ENCODE measurements at regions not wholly inside any gene's neighbourhood (a gene's known extent, or its start where the extent isn't known, plus 50 kb on each side); places are given as distances from the start of the nearest gene placed in this dataset.

DNA sequence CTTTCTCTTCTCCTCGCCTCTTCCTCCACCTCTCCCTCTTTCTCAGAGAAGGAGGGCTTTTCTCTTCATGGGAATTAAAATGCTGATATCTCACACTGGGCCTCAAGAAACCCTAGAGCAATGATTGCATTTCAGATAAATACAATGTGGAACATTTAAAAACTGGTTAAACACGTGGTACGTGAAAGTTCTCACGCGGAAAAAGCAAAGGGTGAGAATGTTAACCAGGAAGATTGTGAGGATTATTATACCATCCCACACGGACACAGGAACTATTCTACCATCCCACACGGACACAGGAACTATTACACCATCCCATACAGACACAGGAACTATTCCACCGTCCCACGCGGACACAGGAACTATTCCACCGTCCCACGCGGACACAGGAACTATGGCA lies 182.4 kb downstream of the TMEM18 start:
- H3K27ac Mint-ChIP-seq, result no peak overlapping the region
- H3K27me3 ChIP-seq (ENCODE audit: control insufficient read depth, insufficient read depth, low read length, poor library complexity, severe bottlenecking), result no peaks in the 10 kb centered on the region
- H3K4me1 ChIP-seq (ENCODE audit: control insufficient read depth, insufficient read depth, low read length), result no peaks in the 10 kb centered on the region

DNA sequence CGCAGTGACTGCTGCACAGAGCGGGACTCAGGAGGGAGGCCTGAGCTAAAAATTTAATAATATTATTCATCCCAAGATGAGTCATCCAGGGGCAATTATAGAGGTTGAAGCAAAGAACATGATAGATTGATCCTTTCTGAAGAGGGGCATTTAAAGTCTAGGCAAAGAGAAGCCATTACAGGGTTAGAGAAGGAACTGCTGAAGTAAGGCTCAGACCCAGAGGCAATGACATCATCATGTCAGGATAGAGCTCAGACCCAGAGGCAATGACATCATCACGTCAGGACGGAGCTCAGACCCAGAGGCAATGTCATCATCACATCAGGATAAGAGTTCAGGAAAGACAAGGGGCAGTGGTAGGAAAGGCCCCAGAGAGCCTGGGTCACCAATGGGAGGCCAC lies 184.0 kb downstream of the TMEM18 start:
- H3K4me3 Mint-ChIP-seq, result no peak overlapping the region
- H3K4me1 Mint-ChIP-seq, result no peaks in the 10 kb centered on the region
- H3K27me3 ChIP-seq (ENCODE audit: control insufficient read depth, insufficient read depth, low read length, poor library complexity, severe bottlenecking), result no peaks in the 10 kb centered on the region
- no peaks in the 10 kb centered on the region for H3K4me1 ChIP-seq (ENCODE audit: control insufficient read depth, insufficient read depth, low read length)
- no peak overlapping the region for H3K4me3 ChIP-seq (ENCODE audit: low read length)
- no peak for DNase-seq
- H3K9me3 ChIP-seq (ENCODE audit: control insufficient read depth, low read length), result no peaks in the 10 kb centered on the region
- H3K36me3 Mint-ChIP-seq (ENCODE audit: low read depth), result no peaks in the 10 kb centered on the region
- peaks cover 5% of the 10 kb centered on the region for H3K27me3 Mint-ChIP-seq (ENCODE audit: insufficient read depth)
- no peak overlapping the region for H3K9ac ChIP-seq (ENCODE audit: extremely low read depth, low read length, poor library complexity, severe bottlenecking)
- H3K27ac ChIP-seq (ENCODE audit: low read depth, low read length), result no peak overlapping the region
- TF ChIP-seq, protein P1, sequence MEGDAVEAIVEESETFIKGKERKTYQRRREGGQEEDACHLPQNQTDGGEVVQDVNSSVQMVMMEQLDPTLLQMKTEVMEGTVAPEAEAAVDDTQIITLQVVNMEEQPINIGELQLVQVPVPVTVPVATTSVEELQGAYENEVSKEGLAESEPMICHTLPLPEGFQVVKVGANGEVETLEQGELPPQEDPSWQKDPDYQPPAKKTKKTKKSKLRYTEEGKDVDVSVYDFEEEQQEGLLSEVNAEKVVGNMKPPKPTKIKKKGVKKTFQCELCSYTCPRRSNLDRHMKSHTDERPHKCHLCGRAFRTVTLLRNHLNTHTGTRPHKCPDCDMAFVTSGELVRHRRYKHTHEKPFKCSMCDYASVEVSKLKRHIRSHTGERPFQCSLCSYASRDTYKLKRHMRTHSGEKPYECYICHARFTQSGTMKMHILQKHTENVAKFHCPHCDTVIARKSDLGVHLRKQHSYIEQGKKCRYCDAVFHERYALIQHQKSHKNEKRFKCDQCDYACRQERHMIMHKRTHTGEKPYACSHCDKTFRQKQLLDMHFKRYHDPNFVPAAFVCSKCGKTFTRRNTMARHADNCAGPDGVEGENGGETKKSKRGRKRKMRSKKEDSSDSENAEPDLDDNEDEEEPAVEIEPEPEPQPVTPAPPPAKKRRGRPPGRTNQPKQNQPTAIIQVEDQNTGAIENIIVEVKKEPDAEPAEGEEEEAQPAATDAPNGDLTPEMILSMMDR (conservative IDR thresholded peaks at IDR 0.05), result no peak
- H3K27ac Mint-ChIP-seq, result no peak overlapping the region
- no peaks in the 10 kb centered on the region for H3K36me3 ChIP-seq (ENCODE audit: control insufficient read depth, insufficient read depth, low read length)
- 93 to 98% methylated on average over 3 to 4 of the region's 4 CpGs for WGBS, 2 experiments (ENCODE audit: insufficient coverage in 1 of 2, insufficient read length in 1 of 2)
- H3K9me3 Mint-ChIP-seq, result no peaks in the 10 kb centered on the region

More for the DNA sequence above, 182.4 kb downstream of the TMEM18 start:
- Histone ChIP-seq H3K4me3 (ENCODE audit: low read length) (no peak overlapping the region), H3K36me3 (ENCODE audit: control insufficient read depth, insufficient read depth, low read length) (no peaks in the 10 kb centered on the region), H3K9ac (ENCODE audit: extremely low read depth, low read length, poor library complexity, severe bottlenecking) (no peak overlapping the region), H3K9me3 (ENCODE audit: control insufficient read depth, low read length) (no peaks in the 10 kb centered on the region), H3K27ac (ENCODE audit: low read depth, low read length) (no peak overlapping the region)
- Mint-ChIP-seq H3K27me3 (ENCODE audit: insufficient read depth) (peaks cover 2% of the 10 kb centered on the region), H3K36me3 (ENCODE audit: low read depth) (no peaks in the 10 kb centered on the region), H3K9me3 (no peaks in the 10 kb centered on the region), H3K4me3 (no peak overlapping the region), H3K4me1 (no peaks in the 10 kb centered on the region)
- 89 to 100% methylated on average over 5 to 13 of the region's 13 CpGs for WGBS, 2 experiments (ENCODE audit: insufficient coverage in 1 of 2, insufficient read length in 1 of 2)
- TF ChIP-seq, protein P1 (conservative IDR thresholded peaks at IDR 0.05), result no peak
- no peak for DNase-seq

DNA sequence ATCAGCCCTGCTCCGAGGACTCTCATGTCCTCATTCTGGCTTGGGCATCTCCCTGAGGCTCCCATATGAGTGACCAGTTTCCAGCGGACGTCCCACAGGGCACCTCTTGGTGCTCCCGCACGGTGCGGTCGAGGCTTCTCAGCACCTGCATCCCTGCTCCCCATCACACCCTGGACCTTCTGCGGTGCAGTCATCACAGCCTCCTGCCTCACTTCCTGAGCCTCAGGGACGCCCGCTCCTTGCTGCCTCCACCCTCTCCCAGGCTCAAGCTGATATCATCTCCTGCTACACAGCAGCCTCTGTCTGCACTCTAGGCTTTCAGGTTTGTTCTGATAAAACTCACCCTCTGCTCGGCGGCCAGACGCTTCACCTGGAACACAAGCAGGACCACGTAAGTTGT lies 185.0 kb downstream of the TMEM18 start:
- no peaks in the 10 kb centered on the region for H3K36me3 ChIP-seq (ENCODE audit: control insufficient read depth, insufficient read depth, low read length)
- Mint-ChIP-seq H3K27me3 (ENCODE audit: insufficient read depth) (peaks cover 5% of the 10 kb centered on the region), H3K9me3 (no peaks in the 10 kb centered on the region), H3K36me3 (ENCODE audit: low read depth) (no peaks in the 10 kb centered on the region), H3K4me1 (no peaks in the 10 kb centered on the region), H3K27ac (no peak overlapping the region), H3K4me3 (no peak overlapping the region)
- no peak overlapping the region for H3K27ac ChIP-seq (ENCODE audit: low read depth, low read length)
- no peak overlapping the region for H3K9ac ChIP-seq (ENCODE audit: extremely low read depth, low read length, poor library complexity, severe bottlenecking)
- H3K4me3 ChIP-seq (ENCODE audit: low read length), result no peak overlapping the region
- DNase-seq, result no peak
- H3K4me1 ChIP-seq (ENCODE audit: control insufficient read depth, insufficient read depth, low read length), result no peaks in the 10 kb centered on the region
- TF ChIP-seq, protein P1 (conservative IDR thresholded peaks at IDR 0.05), result no peak
- H3K9me3 ChIP-seq (ENCODE audit: control insufficient read depth, low read length), result no peaks in the 10 kb centered on the region
- 91% methylated on average over 12 to 14 of the region's 14 CpGs for WGBS, 2 experiments (ENCODE audit: insufficient coverage in 1 of 2, insufficient read length in 1 of 2)
- H3K27me3 ChIP-seq (ENCODE audit: control insufficient read depth, insufficient read depth, low read length, poor library complexity, severe bottlenecking), result no peaks in the 10 kb centered on the region
